ENCODE measurements at regions not wholly inside any gene's neighbourhood (a gene's known extent, or its start where the extent isn't known, plus 50 kb on each side); places are given as distances from the start of the nearest gene placed in this dataset.
"Not testable (repeated sequence)": the region's sequence is repeated elsewhere in the genome, so short reads cannot be mapped to it uniquely, and the experiment has no call there.

DNA sequence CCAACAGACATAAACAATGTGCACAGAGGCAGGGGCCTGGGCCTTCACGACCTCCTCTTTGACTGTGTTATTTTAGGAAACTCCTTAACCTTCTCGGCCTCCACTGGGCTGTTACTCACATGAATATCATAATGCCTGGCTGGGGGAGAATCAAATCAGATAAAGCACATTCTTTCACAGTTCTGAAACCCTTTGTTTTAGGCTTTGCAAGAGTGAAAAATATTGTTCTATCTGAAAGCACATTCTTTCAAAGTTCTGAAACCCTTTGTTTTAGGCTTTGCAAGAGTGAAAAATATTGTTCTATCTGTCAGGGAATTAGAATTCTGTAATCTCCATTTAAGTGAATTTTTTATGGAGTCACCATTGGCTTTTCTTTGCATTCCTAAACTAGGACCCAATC, 50.7 kb upstream of the SYNDIG1 start:
- no peak for DNase-seq (ENCODE audit: low read depth, low spot score)

GRCh38 chr20:24417485-24417884, 51.9 kb upstream of the SYNDIG1 start:
- DNase-seq (ENCODE audit: low read depth, low spot score), result no peak

DNA sequence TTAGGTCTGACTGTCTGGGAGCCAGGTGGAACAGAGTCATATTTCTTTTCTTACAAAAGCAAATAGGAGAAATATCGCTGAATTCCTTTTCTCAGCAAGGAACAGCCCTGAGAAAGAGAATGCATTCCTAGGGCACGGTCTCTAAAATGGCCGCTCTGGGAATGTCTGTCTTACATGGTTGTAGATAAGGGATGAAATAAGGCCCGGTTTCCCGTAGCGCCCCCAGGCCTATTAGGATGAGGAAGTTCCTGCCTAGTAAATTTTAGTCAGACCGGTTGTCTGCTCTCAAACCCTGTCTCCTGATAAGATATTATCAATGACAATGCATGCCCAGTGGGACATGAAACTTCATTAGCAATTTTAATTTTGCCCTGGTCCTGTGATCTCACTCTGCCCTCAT, 54.0 kb upstream of the SYNDIG1 start:
- DNase-seq (ENCODE audit: low read depth, low spot score), result not testable (repeated sequence)

DNA sequence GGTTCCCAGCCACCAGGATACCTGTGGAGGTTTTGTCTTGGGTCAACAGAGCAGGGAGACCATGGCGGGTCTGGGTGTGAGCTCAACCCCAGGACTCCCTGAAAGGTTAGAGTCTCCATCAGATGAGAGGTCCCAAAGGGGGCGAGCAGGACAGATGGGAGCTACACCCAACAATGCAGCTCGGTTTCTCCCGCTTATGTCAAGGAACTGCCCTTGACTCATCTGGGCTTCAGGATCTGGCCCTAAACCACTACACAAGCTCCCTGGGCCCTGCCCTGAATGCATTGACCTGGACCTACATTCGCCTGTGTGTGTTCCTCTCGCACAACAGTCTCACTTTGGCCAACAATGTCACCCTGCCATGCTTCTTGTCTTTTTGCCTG, 57.6 kb upstream of the SYNDIG1 start:
- no peak for DNase-seq (ENCODE audit: low read depth, low spot score)

DNA sequence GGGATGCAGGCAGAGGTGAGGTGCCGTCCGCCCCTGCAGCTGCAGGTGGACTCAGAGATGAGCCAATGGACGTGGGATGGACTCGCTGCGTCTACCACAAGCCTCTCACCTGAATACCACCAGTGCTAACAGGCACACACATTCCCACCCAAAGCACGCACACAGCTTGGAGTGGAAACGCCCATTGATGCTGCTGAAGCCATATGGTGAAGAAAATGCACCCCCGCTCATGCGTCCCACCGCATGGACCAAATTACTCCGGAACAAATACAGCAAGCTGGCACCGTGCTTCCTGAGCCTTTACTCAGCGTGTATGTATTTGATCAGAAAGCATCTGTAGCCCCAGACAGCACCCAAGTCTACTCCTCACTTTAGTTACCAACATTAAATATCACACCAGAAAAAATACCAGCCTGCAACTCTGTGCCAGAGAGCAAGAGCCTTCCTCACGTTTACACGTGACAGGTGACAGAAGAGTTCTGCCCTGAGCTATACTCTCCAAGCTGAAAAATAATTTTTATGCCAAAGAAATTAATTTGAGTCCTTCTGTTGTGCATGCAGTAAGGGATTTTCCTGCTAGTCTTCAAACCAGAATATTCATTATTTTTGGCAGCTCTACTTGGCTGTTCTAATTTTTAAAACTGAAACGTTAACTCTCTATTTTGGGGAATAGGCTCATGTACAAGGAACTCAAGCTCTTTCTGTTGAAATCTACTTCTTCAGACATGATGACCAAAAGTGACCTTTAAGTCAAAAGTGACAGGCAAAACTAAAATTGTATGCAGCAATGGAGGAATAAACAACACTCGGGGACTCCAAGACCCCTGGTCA, 58.2 kb upstream of the SYNDIG1 start:
- no peak for DNase-seq (ENCODE audit: low read depth, low spot score)

- DNase-seq (ENCODE audit: low read depth, low spot score), result no peak
Measured at GRCh38 chr20:24407151-24407550, 62.3 kb upstream of the SYNDIG1 start.

DNA sequence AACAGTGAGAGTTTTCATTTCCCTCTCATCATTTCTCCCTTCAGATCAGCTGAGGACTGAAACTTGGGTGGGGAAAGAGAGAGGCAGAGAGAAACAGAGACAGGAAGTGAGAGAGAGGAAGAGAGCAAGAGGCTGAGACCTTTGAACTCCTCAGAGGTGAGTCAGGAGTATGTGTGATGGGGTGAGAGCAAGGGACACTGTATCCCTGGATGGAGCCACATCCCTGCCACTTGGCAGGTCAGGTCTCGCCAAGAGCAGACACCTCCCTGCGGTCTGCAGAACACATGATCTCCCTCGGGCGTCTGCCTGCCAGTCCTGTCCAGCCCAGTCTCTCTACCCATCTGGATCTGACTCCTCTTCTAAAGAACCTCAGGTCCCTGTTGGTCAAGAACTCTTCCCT, 62.7 kb upstream of the SYNDIG1 start:
- DNase-seq (ENCODE audit: low read depth, low spot score), result no peak

DNA sequence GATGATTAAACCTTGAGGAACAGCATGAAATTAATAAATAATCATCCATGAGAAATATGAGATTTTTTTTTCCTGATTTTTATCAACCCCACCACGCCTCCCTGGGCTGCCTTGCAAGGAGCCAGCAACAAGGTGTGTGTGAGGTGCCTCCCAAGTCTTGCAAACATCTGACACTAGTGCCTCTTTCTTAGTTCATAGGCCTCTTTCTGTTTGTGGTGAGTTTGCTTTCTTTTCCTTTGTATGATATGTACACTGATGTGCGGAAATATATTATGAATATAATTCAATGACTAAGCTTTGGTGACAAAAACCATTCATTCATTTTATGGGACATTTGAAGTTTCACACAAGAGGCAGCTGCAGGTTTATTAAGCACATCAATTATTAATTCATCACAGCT, 63.2 kb upstream of the SYNDIG1 start:
- no peak for DNase-seq (ENCODE audit: low read depth, low spot score)

DNA sequence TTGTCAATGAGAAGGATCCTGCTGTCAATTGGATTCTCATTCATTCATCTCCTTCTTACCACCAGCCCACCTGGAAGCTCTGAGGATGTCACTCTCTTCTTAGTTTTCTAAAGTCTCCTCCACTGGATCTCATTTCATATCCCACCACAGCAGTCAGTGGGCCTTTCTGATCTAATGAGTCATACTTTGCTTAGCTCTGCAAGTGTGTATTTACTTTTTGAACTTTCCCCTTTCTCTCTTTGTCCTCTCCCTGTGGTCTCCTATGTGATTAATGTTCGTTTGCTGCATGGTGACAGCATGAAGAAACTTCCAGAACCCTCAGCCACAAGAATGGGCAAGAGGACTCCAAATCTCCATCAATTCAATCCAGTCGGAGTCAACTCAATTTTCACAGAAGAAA, 63.6 kb upstream of the SYNDIG1 start:
- DNase-seq (ENCODE audit: low read depth, low spot score), result no peak

- no peak for DNase-seq (ENCODE audit: low read depth, low spot score)
Measured at GRCh38 chr20:24403406-24403805, 66.0 kb upstream of the SYNDIG1 start.

- no peak for DNase-seq (ENCODE audit: low read depth, low spot score)
Measured at GRCh38 chr20:24402188-24402587, 67.2 kb upstream of the SYNDIG1 start.

DNA sequence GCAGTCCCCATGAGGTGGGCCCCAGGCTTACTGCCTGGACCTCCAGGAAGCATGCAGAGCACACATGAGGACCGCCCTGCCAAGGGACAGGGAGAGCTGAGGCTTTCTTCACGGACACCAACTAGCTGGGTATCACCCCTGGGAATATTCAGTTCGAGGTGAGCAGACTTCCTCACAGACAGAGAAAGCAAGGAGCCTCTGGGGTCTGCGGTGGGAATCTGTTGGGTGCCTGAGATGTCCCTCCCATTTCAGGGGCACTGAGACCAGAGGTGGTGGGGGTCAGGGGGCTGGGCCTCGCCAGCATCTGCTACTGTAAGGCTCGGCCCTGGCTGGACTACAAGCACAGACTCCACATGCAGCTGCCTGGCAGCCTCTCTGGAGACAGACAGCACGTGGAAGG, 74.3 kb upstream of the SYNDIG1 start:
- DNase-seq (ENCODE audit: low read depth, low spot score), result no peak

GRCh38 chr20:24393903-24394302, 75.5 kb upstream of the SYNDIG1 start:
- no peak for DNase-seq (ENCODE audit: low read depth, low spot score)

GRCh38 chr20:24392612-24393011, 76.8 kb upstream of the SYNDIG1 start:
- no peak for DNase-seq (ENCODE audit: low read depth, low spot score)

GRCh38 chr20:24389686-24390085, 79.7 kb upstream of the SYNDIG1 start:
- DNase-seq (ENCODE audit: low read depth, low spot score), result no peak

DNA sequence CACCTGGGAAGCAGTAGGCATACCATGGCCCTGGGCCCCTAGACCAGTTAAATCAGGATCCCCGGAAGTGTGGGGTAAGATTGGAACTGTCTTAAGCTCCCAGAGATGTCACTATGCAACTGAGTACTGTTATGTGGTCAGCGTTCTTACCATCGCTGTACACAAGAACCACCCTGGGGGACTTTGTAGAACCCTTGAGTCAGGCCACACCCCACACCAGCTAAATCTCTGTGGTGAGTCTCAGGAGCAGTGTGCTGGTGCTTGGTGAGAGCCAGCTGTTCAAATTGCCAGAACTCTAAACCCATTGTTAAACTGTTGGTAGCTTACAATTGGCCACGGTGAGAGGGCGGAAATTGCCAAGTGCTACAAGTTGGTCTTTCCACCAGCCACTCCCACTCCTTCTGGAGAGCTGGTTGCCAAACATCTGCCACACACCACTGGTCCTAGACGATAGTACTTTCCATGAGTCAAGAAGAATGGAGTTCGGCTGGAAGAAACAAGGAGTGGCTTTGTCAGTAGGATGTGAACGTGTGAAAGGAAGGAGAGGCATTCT, 80.5 kb upstream of the SYNDIG1 start:
- no peak for DNase-seq (ENCODE audit: low read depth, low spot score)

DNA sequence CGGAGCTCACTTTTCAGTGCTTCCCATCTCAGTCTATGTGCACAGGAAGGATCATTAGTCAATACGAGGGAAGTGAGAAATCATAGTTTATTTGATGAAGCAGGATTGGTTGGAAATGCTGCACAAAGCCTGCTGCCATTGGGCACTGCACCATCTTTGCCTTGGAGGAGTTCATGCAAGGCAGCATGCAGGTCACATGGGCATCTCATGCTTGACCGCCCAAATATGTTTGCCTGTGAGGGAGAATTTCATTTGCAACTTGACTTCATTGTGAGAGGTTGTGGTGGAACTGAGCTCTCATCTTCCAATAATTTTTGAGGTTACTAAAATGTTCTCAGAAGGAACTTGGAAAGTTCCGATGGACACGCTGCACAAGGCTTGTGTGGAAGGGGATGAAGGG, 83.9 kb upstream of the SYNDIG1 start:
- no peak for DNase-seq (ENCODE audit: low read depth, low spot score)

GRCh38 chr20:24384865-24385264, 84.6 kb upstream of the SYNDIG1 start:
- no peak for DNase-seq (ENCODE audit: low read depth, low spot score)

DNA sequence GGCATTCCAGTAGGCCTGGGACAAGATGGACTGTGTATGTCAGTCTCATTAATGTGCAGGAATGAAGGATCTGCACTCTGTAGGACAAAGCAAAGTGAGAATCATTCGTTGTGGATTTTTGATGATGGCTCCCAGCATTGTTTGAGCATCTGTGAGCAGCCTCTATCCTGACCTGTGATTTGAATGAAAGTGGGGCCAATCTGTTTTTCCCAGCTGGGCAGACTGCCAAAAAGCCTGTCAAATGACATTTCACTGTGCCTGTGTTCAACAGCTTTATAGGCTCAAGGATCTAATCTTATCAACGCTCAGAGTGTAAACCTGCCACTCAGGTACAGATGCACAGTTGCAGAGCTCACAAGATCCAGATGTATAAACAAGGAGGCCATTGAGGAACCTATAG, 86.7 kb upstream of the SYNDIG1 start:
- DNase-seq (ENCODE audit: low read depth, low spot score), result no peak

DNA sequence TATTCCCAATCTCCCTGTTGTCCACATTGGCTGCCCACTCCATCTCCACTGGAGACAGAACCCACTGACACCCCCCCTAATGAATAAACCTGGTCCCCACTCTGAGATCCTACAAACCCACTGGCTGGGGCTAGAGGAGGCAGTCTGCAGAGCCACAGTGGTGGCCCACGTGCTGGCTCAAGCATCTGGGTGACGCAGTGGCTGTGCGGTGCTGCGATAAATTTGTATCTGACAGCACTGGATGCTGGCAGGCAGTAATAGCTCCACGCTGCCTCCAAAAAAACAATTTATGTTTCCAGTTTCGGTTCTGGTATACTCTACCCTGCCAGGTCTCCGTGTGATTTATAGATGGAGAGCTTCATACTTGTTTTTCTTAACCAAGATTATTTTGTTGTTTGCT, 87.1 kb upstream of the SYNDIG1 start:
- DNase-seq (ENCODE audit: low read depth, low spot score), result no peak

DNA sequence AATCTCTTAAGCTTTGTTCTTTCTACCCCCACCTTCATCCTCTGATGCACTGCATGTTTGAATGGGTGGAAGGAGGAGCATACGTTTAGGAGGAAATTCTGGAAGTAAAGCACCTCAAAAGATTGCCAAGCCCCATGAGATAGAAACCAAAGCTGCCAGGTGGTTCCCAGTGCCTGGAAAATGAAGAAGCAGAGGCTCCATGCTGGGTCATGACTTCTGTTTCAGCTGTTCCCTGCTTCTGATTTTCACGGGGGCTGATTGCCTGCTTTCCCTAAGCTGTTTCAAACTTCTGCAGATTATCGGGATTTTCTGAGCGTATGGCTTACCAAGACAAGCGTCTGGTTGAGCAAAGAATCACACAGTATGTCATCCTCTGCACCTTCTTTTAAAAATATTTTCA, 87.5 kb upstream of the SYNDIG1 start:
- no peak for DNase-seq (ENCODE audit: low read depth, low spot score)

DNA sequence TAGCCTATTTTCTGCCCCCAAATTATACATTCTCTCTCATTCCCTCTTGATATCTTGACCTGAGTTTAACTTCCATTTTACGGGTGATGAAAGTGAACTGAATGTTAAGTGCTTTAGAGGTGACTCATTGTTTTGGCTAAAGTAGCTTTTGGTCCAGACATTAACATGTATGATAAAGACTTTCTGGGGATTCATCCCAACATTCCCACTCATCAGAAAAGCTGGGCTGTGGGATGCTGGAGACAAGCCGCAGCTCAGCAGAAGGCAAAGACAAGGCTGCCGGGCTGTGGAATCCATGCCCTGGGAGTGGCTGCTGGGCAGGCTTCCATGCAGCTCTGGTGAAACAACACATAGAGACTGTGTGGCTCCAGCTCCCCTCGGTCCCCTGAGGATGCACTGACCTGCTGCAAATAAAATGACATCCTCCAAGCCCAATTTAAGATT, 89.9 kb upstream of the SYNDIG1 start:
- DNase-seq (ENCODE audit: low read depth, low spot score), result no peak
